Left ventricle myocardium inferior (tissue), 1 donor: ENCODE measurements at regions not wholly inside any gene's neighbourhood (a gene's known extent, or its start where the extent isn't known, plus 50 kb on each side); places are given as distances from the start of the nearest gene placed in this dataset.

ENCODE experiments used
- DNase-seq: peaks from one replicate; pipeline ENCODE4 v3.0.0-alpha.2; 2020
- H3K27ac ChIP-seq: fragments of 200-600 bp; replicated peaks from 2 replicates; pipeline ENCODE4 v1.8.0; 2021
- H3K27me3 ChIP-seq: fragments of 200-600 bp; 2 replicates; pipeline ENCODE4 v1.8.0; 2021; ENCODE audit warnings: low read depth
- H3K36me3 ChIP-seq: fragments of 200-600 bp; 2 replicates; pipeline ENCODE4 v1.8.0; 2021
- H3K4me1 ChIP-seq: fragments of 200-600 bp; 2 replicates; pipeline ENCODE4 v1.8.0; 2021
- H3K4me3 ChIP-seq: fragments of 200-600 bp; 2 replicates; pipeline ENCODE4 v1.8.0; 2021; ENCODE audit warnings: mild to moderate bottlenecking, moderate library complexity
- H3K9me3 ChIP-seq: fragments of 200-600 bp; replicated peaks from 2 replicates; pipeline ENCODE4 v1.8.0; 2021
- intact Hi-C: fragments of 100-400 bp; cut with micrococcal nuclease; formaldehyde crosslinking; loops from one replicate; pipeline ENCODE4 v1.11.0; 2022
- TF ChIP-seq, protein P1 (sequence below): fragments of 200-600 bp; IDR thresholded peaks from 2 replicates; pipeline ENCODE4 v1.8.0; 2021; ENCODE audit warnings: antibody characterized with exemption, mild to moderate bottlenecking, borderline replicate concordance
- donor health status: DM: no; HTN: yes; CAD: no; lungs with severe emphysema.

DNA sequence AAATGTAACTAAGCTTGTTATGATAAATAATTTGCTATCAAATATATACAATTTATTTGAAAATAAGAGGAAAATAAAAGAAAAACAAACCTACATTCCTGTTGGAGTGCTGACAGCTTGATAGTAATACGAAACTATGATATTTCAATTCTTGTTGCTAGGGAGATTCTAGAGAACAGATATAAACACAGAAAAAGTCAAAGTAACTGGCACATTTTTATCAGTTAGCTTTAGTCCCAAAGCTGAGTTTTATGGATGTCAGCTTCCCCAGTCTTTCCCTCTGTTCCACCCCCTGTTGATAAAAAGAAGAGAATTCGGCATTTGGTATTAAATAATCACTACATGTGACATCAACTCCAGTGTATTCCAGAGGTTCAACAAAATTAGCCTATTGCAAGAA lies 1134.0 kb downstream of the XPNPEP1 start:
- H3K27ac ChIP-seq, result no peak overlapping the region
- TF ChIP-seq, protein P1, sequence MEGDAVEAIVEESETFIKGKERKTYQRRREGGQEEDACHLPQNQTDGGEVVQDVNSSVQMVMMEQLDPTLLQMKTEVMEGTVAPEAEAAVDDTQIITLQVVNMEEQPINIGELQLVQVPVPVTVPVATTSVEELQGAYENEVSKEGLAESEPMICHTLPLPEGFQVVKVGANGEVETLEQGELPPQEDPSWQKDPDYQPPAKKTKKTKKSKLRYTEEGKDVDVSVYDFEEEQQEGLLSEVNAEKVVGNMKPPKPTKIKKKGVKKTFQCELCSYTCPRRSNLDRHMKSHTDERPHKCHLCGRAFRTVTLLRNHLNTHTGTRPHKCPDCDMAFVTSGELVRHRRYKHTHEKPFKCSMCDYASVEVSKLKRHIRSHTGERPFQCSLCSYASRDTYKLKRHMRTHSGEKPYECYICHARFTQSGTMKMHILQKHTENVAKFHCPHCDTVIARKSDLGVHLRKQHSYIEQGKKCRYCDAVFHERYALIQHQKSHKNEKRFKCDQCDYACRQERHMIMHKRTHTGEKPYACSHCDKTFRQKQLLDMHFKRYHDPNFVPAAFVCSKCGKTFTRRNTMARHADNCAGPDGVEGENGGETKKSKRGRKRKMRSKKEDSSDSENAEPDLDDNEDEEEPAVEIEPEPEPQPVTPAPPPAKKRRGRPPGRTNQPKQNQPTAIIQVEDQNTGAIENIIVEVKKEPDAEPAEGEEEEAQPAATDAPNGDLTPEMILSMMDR, result no peak
- peaks cover 26% of the 10 kb centered on the region for H3K9me3 ChIP-seq
- H3K36me3 ChIP-seq, result no peaks in the 10 kb centered on the region
- DNase-seq, result no peak
- no peak overlapping the region for H3K4me3 ChIP-seq
- no peaks in the 10 kb centered on the region for H3K27me3 ChIP-seq
- no peaks in the 10 kb centered on the region for H3K4me1 ChIP-seq
- intact Hi-C loops, result no loop called here

GRCh38 chr10:108788891-108789290 lies 1134.4 kb downstream of the XPNPEP1 start:
- no peak overlapping the region for H3K4me3 ChIP-seq
- intact Hi-C loops, result no loop called here
- no peak for DNase-seq

GRCh38 chr10:108787932-108788331 lies 1135.4 kb downstream of the XPNPEP1 start:
- Histone ChIP-seq H3K4me3 (no peak overlapping the region), H3K9me3 (peaks cover 35% of the 10 kb centered on the region), H3K27me3 (no peaks in the 10 kb centered on the region), H3K36me3 (no peaks in the 10 kb centered on the region), H3K4me1 (no peaks in the 10 kb centered on the region), H3K27ac (no peak overlapping the region)
- TF ChIP-seq, protein P1, result no peak
- intact Hi-C loops, result no loop called here
- DNase-seq, result no peak

More at GRCh38 chr10:108788891-108789290, 1134.4 kb downstream of the XPNPEP1 start:
- Histone ChIP-seq H3K36me3 (no peaks in the 10 kb centered on the region), H3K4me1 (no peaks in the 10 kb centered on the region), H3K27ac (no peak overlapping the region), H3K27me3 (no peaks in the 10 kb centered on the region), H3K9me3 (peaks cover 27% of the 10 kb centered on the region)
- TF ChIP-seq, protein P1, result no peak

DNA sequence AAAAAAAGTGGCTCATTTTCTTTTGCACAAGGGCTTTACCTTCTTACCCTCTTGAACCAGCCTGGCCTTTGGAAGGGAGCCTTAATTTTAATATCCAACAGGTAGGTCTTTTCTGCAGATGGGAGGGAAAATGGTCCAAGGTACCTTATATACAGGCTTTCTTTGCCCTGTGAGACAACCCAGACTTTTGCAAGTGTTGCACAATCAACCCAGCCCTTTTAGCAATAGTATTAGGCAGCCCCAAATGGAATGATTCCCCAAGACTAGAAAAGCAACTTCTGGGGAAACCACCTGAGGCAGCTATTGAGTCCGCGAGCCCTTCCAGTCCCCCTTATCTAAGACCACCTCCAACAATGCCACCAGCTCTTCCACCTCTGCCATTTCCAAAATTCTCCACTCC lies 1138.3 kb downstream of the XPNPEP1 start:
- no peaks in the 10 kb centered on the region for H3K27me3 ChIP-seq
- H3K27ac ChIP-seq, result no peak overlapping the region
- peaks cover 39% of the 10 kb centered on the region for H3K9me3 ChIP-seq
- no peak overlapping the region for H3K4me3 ChIP-seq
- no peak for DNase-seq
- intact Hi-C loops, result no loop called here
- TF ChIP-seq, protein P1, result no peak
- H3K4me1 ChIP-seq, result no peaks in the 10 kb centered on the region
- no peaks in the 10 kb centered on the region for H3K36me3 ChIP-seq

DNA sequence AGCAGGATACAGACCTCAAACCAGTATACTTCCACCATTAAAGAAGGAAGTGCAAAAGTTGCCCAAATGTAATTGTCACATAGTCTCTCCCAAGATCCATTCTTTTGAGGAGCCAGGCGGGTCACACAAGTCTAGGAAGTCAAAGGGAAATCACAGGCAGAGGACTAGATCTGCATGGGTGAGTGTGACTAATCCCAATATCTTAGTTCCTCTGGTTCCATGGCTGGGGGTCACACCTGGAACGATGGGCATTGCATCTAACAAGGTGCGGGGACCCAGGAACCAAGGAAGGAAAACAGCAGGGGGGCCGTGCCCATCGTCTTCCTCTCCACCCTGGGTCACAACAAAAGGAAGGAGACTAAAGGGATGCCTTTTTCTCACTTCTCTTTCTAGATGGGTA lies 1138.8 kb downstream of the XPNPEP1 start:
- H3K4me3 ChIP-seq, result no peak overlapping the region
- H3K9me3 ChIP-seq, result peaks cover 39% of the 10 kb centered on the region
- no peaks in the 10 kb centered on the region for H3K4me1 ChIP-seq
- TF ChIP-seq, protein P1, result no peak
- H3K36me3 ChIP-seq, result no peaks in the 10 kb centered on the region
- no peak for DNase-seq
- intact Hi-C loops, result no loop called here
- H3K27ac ChIP-seq, result no peak overlapping the region
- H3K27me3 ChIP-seq, result no peaks in the 10 kb centered on the region

- no peaks in the 10 kb centered on the region for H3K36me3 ChIP-seq
- intact Hi-C loops, result no loop called here
- no peaks in the 10 kb centered on the region for H3K4me1 ChIP-seq
- DNase-seq, result no peak
- TF ChIP-seq, protein P1, result no peak
- H3K27me3 ChIP-seq, result no peaks in the 10 kb centered on the region
- H3K27ac ChIP-seq, result no peak overlapping the region
- peaks cover 45% of the 10 kb centered on the region for H3K9me3 ChIP-seq
- H3K4me3 ChIP-seq, result no peak overlapping the region
Measured at GRCh38 chr10:108783897-108784296, 1139.4 kb downstream of the XPNPEP1 start.
